ENCODE measurements at regions not wholly inside any gene's neighbourhood (a gene's known extent, or its start where the extent isn't known, plus 50 kb on each side); places are given as distances from the start of the nearest gene placed in this dataset.

GRCh38 chr16:27686926-27687325, 137.0 kb downstream of the KATNIP start:
- DNase-seq: no peak

GRCh38 chr16:27687605-27688004, 137.7 kb downstream of the KATNIP start:
- DNase-seq: no peak

DNA sequence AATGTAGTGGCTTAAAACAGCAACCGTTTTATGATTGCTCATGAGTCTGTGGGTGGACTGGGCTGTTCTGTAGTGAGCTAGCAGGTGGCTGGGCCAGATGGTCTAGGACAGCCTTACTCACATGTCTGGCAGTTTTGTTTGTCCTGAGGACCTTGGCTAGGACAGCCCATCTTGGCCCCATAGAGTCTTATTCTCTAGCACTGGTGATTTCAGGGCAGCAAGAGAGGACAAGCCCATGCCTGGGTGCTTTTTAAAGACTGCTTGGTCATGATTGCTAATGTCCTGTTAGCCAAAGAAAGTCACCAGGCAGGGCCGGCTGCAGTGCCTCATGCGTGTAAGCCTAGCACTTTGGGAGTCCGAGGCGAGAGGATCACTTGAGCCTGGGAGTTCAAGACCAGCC, 139.8 kb downstream of the KATNIP start:
- no peak for DNase-seq

DNA sequence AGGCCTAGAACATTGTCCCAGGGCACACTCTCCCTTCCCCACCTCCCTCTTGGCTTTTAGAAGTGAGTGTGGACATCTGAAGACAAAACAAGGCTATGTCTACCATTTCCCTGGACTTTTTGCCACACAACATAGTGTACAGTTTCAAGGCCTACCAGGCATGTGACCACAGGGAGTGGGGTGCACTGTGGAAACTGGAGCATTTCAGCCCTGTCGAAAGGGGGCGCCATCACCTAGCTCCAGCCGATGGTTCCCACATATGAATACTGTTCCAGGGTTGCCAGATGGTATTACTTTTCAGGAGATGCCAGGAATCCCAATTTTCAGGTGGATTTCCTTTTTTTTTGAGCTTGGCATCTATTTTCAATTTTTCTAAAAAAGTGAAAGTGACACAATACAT, 140.7 kb downstream of the KATNIP start:
- DNase-seq: no peak

GRCh38 chr16:27691721-27692120, 141.8 kb downstream of the KATNIP start:
- DNase-seq: no peak

- DNase-seq: no peak
These were observed 142.6 kb downstream of the KATNIP start for GRCh38 chr16:27692576-27692975.

GRCh38 chr16:27695161-27695560, 145.2 kb downstream of the KATNIP start:
- DNase-seq: no peak

DNA sequence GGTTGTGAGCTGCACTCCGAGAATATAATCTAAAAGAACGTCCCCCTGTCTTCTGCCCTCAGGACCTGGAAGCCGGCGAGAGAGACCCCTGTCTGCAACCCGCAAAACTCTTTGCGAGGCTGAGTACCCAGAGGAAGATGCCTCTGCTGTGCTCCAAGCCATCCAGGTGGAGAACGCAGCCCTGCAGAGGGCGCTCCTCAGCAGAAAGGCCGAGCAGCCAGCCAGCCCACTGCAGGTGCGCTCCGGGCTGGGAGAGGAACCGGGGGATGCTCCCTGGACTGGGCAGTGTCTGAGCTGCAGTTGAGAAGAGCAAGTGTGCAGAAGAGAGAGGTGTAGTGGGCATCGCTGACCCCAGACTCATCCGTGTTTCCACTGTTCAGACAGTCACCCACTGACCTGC, 148.3 kb downstream of the KATNIP start:
- DNase-seq: no peak

DNA sequence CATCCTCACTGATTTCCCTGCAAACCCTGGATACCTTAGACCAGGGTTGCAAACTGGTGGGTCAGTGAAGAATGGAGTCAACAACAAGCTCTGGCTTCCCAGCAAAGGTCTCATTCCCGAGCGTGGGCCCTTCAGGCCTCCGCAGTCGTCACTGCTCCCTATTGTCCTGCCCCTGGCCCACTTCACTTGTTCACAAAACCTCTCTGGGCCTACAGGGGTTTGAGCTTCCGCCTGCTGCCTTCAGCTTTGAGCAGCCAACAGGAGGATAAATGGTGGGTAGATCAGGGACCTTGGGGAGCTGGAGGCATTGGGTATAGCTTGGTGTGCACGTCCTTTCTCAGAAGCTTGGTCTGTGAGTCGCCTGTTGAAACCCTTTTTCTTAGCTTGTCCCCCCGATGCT, 148.8 kb downstream of the KATNIP start:
- no peak for DNase-seq

- no peak for DNase-seq
These were observed 149.6 kb downstream of the KATNIP start for GRCh38 chr16:27699540-27699939.

DNA sequence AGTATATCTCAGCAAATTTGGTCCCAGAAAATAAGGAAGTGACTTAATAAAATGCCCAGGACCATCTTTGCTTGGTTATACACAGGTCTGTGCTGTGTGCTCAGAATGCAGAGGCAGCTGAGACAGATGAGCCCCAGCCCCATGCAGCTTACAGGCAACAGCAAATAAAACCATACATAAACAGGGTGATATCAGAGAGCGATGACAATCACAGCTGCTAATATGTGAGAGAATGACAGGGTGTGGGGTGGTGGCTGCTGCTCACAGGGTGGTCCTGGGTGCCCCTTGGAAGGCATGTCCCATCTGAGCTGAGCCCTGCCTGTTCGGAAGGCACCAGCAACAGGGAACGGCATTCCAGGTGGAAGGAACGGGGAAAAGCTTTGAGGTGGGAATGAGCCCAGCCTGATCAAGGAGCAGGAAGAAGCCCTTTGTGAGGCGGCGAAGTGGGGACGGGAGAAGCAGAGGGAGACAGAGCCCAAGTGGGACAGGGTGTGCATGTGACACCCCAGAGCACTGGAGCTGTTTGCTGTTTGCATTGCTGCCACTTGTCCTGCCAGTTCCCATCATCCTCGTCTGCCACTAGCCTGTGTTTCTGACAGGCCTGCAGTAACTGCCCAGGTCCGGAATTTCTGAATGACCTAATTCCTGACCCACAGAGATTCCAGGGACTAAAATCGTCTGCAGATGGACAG, 150.5 kb downstream of the KATNIP start:
- DNase-seq: no peak

DNA sequence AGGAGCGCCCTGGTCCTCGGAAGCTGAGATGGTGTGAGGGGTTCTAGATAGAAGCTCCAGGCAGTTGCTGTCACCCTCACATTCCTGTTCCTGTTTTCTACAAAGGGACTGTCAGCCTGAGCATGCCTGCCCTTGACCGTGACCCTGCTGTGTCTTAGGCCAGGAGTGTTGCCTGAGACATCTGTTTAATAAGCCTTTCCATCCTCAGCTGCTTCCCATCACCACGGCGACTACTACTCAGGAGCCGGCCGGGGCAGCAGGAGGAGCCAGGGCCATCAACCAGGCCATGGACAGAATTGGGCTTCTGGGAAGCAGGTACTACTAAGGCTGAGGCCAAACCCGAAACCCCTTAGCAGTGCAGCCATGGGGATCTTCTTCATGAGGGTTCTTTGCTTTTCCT, 151.4 kb downstream of the KATNIP start:
- DNase-seq: no peak

GRCh38 chr16:27703121-27703520, 153.2 kb downstream of the KATNIP start:
- DNase-seq: no peak

DNA sequence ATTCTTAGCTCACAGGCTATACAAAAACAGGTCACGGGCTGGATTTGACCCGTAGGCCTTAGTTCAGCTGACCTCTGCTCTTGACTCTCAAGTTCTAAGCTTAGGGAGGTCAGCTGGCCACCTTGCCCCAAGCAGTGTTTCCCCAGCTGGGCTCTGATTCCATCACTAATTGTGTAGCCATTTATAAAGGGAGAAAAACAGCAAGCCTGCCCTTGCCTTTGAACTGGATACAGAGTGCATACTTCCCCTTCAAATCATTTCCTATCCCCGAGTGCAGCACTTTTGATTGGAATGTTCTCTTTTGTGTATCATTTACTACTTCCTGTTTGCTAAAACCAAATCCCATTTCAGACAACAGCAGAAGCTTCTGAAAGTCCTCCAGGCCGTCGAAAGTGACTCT, 153.6 kb downstream of the KATNIP start:
- DNase-seq: no peak

- DNase-seq: no peak
These were observed 154.3 kb downstream of the KATNIP start for GRCh38 chr16:27704252-27704651.

DNA sequence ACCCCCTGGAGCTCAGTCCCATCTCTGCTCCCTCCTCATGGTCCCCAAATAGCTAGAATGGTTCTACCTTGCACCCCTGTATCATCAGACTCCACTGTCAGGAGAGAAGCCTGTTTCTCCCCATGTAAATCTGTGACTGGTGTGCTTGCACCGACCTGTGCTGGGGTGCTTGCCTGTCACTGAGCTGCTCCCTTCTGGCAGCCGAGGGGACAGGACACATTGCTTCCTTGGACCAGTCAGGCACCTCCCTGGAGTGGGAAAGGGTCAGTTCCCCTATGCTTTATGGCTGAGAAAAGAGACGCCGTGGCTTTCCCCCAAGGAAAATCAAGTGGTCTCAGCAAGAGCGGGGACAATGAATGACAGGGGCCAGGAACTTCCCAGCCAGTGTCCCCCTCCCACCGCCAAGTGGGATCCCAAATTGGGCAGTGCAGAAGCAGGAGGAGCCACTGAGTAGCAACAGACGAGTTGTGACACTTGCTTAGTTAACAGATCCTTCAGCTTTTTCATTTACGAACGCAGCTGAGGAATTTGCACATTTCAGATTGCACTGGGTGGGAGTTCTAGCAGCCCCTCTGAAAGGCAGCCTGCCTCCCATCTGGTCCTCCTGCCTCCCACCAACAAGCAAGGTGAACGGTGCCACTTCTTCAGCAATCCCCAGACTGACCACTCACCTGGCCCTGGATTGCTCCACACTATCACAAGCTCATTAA, 156.4 kb downstream of the KATNIP start:
- no peak for DNase-seq

DNA sequence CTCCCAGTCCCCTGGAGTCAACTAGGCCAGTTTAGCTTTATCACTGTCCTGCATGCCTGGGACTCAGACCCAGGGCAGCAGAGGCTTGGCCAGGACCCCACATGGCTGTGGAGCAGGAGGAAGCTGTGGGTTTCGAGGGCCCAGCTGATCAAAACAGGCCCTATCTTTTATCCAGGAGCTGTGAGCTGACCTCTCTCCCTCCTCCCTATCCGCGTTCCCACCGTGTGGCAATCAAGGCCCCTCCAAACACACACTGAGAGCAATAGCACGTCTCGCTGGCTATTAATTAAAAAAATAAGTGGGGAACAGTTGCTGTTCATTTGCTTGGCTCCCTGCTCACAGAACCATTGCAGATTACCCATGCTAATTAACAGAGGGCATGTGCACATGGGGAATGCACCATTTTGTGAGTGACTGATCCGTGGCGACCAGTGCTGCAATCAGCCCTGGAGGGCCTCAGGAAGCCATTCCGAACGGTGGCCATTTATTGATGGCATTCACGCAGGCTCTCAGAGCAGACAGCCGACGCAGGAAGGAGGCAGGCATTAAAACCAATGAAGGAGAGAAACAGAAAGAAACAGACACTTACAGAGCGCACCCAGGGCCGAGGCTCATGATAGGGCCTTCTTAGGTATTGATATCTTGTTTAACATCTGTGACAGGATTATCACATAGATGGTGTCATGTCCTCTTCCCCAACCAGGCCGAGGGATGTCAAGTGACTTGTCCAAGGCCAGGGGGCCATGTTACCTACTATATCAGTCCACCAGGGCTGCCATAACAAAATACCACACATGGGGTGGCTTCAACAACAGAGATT, 157.1 kb downstream of the KATNIP start:
- no peak for DNase-seq

DNA sequence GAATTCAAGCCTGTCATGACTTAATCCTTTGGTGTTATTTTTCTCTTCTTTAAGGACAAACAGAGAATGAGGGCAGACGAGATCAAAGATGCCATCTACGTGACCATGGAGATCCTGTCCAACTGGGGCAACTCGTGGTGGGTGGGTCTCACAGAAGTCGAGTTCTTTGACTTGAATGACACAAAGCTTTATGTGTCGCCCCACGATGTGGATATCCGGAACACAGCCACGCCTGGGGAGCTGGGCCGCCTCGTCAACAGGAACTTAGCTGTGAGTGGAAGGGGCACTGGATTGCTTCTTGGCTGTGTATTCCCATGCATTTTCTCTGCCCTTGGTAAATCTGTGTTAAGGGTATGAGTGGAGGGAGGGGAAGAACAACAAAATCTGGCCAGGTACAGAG, 158.7 kb downstream of the KATNIP start:
- DNase-seq: no peak

DNA sequence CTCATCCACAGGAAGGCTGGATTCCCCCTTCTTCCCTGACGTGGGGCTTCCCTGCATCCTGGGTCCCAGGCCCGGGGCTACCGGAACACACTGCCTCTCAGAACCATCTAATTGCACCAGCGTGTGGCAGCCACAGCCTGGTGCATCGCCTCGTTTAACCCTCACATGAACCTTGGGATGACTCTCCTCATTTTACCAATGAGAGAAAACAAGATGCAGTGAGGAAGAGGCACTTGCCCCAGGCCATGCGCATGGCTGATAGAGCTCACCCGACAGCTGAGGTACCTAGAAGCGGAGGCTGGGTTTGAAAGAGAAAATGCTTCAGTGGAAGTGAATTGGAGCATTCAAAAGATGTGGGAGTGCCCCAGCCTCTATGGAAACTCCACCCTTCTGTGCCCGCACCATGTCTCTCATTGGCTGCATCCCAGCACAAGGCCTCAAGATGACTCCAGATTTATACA, 162.3 kb downstream of the KATNIP start:
- no peak for DNase-seq

DNA sequence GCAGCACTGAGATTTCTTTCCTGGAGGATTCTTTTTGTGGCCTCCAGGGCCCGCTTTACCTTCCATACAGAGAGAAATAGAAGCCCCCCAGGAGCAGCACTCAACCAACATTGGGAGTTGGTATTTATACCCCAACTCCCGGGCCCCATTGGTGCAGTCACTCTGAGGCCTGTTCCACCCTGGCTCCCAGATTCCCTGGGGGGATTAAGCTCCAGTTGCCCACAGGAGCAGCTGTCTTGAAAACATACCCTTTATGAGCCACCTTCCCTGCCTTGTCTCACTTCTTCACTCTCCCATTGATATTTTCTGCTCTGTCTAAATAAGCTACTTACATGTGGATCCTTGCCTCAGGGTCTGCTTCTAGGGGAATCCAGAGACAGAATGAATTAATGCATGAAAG, 167.8 kb downstream of the KATNIP start:
- DNase-seq: no peak

DNA sequence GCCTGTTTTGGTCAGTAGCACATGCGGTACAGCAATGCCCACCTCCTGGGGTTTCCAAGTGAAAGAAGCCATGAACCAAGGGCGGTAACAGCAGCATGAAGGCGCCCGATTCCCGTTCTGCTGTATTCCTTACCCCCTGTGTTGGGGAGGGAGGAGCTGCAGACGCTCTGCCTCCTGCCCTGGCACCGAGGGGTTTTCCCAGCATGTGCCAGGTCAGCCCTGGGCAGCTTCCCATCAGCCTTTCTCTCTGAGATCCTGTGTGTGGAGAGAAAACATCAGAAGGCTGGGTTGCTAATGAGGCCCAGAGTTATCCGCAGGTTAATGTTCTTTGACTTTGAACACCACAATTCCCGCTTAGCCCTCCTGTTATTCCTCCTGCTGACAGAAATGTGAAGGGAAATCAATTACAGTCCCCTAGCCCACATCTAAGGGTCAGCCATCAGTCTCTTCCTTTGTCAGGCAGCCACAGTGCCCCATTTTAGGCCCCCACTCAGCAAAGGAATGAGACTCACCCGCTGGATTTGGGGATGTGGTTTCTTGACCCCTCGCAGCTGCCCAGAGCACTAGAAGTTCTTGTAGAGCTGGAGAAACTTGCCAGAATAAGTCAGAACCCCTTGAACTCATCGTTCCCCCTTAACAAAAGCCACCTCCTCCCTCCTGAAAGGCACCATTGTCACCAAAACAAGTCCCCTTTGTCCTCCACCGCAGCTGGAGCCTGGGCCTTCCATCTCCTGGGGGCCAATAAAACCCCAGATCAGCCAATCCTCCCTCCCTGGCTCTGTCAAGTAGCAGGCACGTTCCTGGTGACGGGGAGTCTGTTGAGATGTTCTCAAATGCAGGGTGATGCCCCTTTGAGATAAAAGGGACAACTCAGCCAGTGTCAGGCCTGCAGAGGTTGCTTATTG, 168.5 kb downstream of the KATNIP start:
- DNase-seq: no peak

DNA sequence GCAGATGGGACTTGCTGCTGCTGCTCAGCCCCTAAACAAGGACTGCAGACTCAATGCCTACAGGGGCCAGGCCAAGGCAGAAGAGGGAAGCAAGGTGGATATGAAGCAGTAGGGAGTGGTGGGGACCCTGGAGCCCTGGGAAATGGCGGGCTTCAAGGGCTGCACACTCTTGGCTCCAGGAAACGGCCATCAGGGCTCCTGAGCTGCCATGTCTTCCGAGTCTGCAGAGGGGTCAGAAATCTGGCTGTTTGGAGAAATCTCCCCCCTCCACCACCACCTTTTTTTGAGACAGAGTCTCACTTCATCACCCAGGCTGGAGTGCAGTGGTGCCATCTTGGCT, 169.1 kb downstream of the KATNIP start:
- DNase-seq: no peak

Data from amniotic stem cell (primary cell).